ENCODE measurements at regions not wholly inside any gene's neighbourhood (a gene's known extent, or its start where the extent isn't known, plus 50 kb on each side); places are given as distances from the start of the nearest gene placed in this dataset.
"Not testable (repeated sequence)": the region's sequence is repeated elsewhere in the genome, so short reads cannot be mapped to it uniquely, and the experiment has no call there.

DNA sequence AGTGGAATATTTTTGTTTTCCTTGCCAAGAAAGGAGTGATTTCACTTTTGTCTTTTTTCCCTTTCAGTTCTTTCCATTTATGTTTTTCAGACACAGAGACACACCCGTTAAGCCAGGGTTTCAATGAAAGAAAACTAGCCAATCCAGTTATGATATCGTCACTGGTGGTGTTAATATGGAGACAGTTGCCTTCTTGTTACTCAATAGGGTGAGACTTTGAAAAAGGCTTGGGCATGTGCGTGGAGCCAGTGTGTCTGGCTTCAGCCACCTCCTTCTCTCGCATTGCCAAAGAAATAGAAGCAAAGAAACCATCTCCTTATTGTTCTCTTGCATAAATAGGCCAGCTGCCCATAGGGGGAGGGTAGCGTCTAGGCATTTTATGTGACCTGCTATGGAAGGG, 84.1 kb upstream of the DLX6 start:
- DNase-seq (ENCODE audit: low read depth in 4 of 4, low spot score in 2 of 4): no peak

DNA sequence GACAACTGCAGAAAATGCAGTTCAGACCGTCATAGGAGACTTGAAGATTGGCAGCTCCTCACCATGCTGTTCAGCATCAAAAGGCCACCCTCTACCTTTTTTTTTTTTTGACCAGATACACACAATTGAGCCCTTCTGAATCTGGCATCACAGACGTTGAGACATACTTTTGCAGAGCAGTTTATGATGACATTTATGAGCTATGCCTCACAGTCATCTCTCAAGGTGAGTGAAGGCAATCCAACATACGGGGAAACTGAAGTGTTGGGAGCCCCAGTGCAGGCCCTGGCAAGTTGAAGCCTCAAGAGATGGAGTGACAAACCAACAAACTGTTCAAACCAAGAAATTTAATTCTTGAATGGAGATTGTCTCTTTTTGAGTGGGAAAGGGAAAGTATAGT, 83.6 kb upstream of the DLX6 start:
- DNase-seq (ENCODE audit: low read depth in 4 of 4, low spot score in 2 of 4): no peak

DNA sequence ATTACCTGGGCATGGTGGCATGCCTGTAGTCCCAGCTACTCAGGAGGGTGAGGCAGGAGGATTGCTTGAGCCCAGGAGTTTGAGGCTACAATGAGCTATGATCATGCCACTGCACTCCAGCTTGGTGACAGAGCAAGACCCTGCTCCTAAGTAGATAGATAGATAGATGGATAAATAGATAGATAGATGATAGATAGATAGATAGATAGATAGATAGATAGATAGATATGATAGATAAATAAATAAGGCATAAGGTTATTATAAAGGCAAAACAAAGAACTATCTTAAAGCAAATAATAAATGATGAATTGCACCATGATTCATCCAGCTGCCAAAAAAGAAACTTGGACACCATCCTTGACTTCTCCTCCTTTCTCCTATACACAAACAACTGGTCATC, 82.0 kb upstream of the DLX6 start:
- not testable (repeated sequence) for DNase-seq (ENCODE audit: low read depth in 4 of 4, low spot score in 2 of 4)

DNA sequence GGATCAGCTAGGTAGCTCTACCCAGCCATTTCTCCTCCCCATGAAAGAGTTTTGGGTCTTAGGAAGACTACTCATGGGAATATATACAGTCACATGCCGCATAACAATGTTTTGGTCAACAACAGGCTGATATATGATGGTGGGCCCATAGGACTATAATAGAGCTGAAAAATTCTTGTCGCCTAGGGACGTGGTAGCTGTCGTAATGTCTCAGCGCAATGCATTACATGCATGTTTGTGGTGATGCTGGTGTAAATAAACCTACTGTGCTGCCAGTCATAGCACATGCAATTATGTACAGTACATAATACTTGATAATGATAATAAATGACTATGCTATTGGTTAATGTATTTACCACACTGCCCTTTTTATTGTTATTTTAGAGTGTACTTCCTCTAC, 78.2 kb upstream of the DLX6 start:
- no peak for DNase-seq (ENCODE audit: low read depth in 4 of 4, low spot score in 2 of 4)

DNA sequence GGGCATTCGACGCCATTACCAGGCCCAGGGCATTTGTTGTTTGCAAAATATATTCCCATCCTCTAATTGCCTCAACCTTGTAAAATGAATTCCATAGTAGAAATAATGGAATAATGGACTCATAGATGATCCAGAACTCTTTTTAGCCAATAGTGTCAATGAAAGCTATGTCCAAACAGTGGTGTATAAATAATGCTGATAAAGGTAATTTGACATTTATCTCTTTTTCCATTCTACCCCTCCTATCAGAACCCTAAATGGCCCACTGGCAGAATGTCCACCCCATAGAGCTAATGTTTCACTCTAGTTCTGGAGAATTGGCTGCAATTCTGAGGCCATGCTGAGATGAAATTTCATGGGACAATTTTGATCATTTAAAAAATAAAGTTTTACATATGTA, 76.4 kb upstream of the DLX6 start:
- no peak for DNase-seq (ENCODE audit: low read depth in 4 of 4, low spot score in 2 of 4)

DNA sequence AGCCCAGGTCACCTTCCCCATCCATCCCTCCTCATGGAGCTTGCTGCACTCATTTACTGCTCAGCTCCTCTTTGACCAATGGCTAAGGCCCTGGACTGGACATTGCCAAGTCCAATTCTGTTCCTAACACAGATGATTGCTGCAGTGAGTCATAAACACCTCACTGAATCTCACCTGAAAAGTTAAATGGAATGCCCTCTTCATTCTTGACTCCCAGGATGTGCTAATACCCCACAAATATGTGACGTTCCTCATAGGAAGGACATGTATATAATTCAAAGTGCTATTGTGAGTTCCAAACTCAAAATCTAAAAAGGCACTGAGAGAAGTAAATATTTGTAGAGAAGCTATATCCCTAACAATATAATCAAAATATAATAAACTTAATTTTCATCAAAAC, 73.5 kb upstream of the DLX6 start:
- no peak for DNase-seq (ENCODE audit: low read depth in 4 of 4, low spot score in 2 of 4)

DNA sequence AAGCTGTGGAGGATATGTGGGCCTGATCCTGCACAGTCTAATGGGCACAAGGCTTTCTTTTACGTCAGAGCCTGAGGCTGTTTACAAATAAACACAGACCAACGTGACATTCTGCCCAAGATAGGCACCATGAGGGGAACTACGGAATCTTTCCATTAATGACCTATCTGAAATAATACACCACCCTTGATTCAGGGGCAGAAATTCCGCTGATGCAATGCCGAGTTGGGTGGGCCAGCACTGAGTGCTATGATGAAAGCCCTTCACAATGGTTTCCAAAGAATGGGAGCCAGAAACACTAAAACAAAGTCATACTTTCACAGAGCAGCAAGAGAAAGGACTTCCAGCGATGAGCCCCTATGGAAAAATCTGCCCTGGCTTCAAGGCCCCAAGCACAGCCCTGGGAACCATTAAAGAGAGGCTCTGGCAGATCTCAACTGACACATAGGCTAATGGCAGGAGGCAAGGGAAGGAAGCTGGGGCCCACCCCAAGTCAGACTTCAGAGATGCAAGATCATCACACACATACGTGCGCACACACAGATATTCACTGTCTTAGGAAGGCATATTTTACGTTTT, 72.2 kb upstream of the DLX6 start:
- no peak for DNase-seq (ENCODE audit: low read depth in 4 of 4, low spot score in 2 of 4)

DNA sequence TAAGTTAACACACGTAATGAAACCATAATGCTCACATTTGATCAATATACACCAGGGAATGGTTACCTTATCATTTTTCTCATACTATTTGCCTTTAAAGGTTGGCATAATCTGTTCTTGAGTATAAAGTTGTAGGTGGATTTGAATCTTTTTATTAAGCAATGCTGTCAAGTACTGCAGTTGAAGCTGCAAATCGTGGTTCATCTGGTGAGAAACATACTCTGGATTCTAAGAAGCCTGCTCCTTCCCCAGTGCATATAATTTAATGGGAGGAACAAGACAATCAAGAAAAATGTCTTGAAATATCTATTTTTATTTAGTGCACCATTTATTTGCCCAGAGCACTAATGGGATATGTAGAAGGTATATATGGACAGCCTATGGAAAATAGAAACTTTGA, 68.7 kb upstream of the DLX6 start:
- no peak for DNase-seq (ENCODE audit: low read depth in 4 of 4, low spot score in 2 of 4)

DNA sequence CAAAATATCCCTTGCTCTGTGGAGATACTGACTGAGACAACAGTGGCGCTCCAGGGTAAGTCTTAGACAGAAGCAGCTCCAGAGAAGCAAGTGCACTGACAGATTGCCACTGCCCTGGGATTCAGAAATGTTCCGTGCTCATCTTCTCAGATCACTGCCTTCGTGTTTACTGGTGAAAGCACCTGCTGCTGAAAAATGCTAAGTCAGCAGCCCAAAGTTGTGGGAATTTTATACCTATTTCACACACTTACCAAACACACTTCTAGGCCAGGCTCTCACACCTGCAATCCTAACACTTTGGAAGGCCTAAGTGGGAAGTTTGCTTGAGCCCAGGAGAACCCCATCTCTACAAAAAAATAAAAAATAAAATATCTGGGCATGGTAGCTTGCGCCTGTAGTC, 63.2 kb upstream of the DLX6 start:
- DNase-seq (ENCODE audit: low read depth in 4 of 4, low spot score in 2 of 4): no peak

DNA sequence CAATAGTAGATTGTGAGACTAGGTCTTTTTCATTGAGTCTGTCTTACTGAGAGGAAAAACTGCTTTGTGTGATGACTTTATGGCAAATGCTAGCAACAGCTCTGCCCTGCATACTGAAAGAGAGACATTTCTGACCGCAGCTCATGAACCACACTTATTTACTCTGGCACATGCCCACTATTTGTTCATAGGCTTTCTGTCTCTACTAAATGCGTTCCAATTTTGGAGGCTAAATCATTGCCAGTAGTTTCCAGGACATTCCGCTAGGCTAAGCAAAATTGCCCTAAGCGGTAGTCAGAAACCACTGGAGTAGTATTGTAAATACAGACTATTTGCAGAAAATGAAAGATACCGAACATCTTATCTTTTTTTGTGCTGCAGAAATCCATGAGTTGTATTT, 55.6 kb upstream of the DLX6 start:
- no peak for DNase-seq (ENCODE audit: low read depth in 4 of 4, low spot score in 2 of 4)

DNA sequence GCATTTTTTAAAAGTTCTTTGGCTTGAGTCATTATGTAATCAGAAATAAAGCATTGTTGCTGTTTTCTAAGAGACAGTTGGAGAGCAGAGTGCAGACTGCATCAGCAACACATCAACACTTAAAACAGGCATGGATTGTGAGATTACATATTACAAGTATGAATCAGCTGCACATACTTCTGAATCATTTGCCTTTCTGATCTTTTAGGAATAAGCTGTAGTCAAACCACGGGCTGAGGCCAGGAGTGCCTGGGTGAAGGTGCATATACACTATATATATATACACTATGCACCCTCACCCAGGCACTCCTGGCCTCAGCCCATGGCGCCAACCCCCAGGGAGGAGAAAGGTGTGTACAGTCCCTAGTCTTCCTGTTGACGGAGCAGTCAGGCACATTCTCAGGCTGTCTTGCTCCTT, 52.4 kb upstream of the DLX6 start:
- no peak for DNase-seq (ENCODE audit: low read depth in 4 of 4, low spot score in 2 of 4)

DNA sequence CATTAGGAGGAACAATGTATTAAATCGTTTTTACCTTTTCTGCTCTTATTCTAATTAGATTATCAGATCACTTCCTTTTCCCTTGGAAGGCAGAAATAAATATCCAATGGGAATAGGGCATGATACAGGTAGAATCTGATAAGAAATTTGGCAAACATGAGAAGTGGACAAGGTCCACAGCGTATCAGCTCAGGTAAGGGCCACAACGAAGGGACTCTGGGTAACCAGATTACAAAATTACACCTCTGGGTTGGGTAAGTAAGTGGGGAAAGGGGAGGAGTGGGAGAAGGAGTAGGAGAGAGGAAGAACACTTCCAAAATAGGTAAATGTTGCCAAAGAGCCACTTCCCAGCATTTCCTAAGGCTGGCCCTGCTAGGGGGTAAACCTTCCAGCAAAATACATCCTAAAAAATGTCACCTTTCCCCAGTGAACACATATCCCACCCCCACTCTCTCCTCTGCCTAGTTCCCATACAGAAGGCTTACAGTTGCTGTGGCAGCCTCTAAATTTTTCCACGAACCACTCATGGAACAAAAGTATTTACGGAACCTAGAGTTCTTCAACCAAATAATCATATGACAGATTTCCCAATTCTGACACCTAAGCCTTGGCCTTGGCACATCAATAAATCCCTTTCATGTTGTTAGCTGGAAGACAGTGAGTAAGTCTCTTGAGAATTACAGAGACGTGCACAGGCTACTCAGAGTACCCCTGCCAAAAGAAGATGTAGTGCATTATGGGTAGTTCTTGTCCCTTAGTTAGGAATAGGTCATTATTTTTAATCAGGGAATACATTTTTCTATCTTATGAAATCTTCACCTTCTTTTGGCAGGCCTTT, 51.5 kb upstream of the DLX6 start:
- no peak for DNase-seq (ENCODE audit: low read depth in 4 of 4, low spot score in 2 of 4)
